Stimulated activated CD4-positive, alpha-beta T cell treated with anti-CD3 and anti-CD28 coated beads, TNF-alpha, amount 100 ng/mL, for 24 hours (primary cell): ENCODE measurements at regions not wholly inside any gene's neighbourhood (a gene's known extent, or its start where the extent isn't known, plus 50 kb on each side); places are given as distances from the start of the nearest gene placed in this dataset.

Source experiments
- DNase-seq, 3 experiments: peaks; one replicate each; pipeline ENCODE4 v3.0.0-alpha.2; 2020; ENCODE audit warnings: low read depth in 3 of 3

DNA sequence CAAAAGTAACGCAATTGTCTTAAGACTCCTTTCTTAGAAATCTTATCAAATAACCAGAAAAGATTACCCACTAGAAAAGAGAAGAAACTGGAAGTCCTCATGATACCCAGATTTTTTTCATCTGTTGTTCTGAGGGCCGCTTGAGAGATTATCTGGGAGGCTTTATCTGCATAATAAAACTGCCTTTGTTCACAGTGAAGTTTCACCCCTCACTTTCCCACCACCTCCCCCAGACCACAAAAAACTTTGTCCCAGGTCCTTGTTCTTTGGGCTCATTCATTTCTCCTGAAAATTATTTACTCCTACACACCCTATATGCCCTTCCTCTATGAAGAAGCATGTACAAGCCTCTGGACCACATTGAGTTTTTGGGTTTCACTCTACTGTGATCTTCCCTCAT lies 745.1 kb upstream of the COBL start:
- no peak for DNase-seq

DNA sequence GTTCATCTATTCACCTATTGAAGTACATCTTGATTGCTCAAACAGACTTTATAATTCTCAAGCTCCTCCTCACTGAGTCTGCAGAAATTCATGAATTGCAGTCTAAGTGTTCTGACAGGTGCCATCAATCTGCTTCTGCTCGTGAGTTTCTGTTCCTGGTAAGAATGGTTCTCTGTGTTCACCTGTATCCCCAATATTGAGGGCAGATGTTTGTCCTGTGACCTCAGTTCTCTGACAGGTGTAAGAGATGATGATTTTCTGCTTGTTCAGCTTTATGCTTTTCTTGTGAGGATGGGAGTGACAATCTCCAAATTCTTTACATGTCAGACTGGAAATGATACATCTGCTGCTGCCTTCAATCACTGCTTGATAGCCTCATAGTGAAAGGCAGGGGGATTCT lies 736.9 kb upstream of the COBL start:
- no peak for DNase-seq

DNA sequence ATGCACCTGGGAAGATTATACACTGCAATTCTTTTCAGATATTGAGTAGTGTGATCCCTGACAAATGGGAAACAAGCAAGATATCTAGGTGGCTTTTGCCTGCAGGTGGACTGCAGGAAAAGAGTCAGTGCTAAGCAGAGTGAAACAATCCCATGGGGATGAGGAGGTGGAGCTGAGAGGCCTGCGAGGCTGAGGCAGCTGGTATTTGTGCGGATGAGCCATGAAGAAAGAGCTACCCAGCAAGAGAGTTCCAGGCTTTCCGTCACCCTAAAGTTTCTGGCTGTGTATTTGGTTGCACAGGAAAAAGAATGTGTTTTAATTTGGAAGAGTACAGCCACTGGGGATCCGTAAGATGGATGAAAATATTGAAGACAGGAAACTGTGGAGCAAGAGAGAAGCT lies 714.1 kb upstream of the COBL start:
- no peak for DNase-seq

DNA sequence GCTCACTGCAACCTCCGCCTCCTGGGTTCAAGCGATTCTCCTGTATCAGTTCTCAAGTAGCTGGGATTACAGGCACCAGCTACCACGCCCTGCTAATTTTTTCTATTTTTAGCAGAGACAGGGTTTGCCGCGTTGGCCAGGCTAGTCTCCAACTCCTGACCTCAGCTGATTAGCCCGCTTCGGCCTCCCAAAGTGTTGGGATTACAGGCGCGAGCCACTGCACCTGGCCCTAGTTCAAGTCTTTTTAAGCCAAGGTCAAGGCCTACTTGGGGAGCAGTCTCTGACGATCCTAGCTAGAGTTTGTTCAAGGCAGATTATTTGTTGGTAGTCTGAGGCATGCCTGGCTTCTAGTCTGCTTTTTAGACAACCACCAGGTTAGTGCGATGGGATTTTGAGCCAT lies 709.5 kb upstream of the COBL start:
- no peak for DNase-seq

DNA sequence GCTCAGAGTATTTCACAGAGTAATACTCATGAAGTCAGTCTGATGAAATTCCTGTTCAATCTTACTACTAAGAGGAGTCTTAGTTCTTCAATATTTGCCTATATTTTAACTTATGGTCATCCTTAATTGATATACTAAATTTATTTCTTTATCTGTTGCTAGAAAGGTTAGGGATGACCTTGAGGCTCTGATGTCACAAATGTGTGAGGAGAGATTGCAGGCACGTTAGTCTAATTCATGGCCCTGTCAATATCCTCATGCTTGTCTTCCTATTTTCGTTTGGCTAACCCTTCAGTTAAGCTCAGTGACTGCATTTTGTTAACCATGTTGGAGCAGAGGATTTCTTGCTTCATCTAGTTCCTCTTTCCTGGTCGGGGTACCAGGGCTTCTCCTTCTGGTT lies 704.7 kb upstream of the COBL start:
- DNase-seq: no peak

DNA sequence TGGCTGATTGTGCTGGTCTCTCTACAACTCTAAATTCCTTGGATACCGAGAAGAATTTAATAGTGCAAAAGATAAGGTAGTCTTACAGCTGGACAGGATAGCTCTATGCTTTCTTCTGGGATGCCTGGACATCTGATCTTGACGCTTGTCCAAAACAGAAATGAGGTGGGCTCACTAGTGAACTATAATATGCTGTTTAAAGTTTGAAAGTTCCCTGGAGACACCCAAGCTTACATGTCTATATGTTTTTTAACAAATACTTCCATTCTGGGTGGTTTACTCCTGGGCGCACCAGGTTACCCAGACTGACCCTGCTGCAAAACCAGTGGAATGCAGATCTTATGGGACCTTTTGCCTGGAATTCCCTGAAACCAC lies 702.1 kb upstream of the COBL start:
- no peak for DNase-seq

DNA sequence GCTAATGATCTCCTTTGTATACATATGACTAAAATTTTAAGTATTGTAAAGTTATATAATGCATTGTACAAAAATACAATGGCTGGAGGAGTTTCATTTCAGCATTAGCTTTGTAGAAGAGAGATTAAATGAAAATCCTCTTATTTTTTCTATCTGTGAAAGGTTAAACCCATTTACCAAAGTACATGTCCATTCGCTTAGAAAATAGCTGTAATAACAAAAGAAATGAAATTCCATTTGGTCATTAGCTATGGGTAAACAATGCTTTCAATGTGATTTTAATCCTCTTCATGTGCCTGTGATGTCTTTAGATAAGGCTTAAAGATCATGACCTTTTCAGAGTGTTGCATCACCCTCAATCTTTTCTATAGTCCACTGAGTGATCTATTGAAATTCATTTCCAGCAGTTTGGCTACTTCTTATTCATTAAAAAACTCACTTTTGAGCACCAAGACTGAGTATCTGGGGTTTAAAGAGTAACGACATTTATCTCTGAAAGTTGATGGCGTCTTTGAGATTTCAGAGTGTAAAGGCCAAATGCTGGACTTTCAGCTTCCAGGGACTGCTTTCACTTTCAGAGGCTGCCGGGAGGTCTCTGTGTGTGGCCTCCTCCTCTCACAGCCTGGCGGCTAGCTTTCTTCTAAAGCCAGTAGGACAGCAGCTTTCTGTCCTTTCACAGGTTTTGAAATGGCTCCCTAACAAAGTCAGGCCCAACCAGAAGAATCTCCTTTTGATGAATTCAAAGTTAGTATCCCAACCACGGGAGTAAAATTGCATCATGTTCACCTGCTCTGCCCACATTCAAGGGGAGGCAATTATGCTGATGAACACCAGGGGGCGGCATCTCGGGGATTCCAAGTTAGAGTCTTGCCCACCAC lies 701.4 kb upstream of the COBL start:
- DNase-seq: no peak

DNA sequence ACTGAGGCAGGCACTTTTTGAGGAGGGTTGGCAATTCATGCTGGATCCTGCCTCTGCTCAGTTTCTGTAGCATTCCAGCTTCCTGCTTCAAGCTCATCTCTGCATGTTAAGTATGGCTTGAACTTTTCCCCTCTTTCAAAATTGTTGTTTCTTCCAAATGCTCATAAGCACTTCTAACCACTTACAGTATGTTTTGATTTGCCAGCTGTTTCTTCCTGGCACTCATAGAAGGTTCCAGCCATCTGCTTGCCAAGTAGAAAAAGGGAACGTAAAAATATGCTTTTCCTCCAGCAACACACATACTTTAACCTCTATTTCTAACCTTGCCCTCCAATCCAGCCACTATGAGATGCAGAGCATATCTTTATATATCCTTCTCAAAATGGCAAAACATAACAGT lies 692.6 kb upstream of the COBL start:
- no peak for DNase-seq

DNA sequence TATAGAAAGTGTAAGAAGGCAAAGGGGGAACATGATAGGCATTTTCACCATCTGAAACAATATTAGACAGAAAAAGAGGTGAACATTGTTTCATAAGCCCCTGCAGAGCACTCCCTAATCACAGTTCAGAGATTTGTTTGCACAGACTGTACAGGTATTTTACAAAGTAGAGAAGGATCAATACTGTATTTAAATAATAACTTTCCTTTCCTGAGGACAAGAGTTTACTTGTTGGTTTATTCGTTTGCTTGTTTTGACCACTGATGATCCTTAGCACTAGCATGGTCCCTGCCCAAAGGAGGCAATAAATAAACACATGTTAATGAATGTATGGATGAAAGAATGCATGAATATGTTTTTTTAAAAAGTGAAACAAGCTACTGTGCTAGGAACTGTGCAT lies 690.1 kb upstream of the COBL start:
- DNase-seq: no peak

DNA sequence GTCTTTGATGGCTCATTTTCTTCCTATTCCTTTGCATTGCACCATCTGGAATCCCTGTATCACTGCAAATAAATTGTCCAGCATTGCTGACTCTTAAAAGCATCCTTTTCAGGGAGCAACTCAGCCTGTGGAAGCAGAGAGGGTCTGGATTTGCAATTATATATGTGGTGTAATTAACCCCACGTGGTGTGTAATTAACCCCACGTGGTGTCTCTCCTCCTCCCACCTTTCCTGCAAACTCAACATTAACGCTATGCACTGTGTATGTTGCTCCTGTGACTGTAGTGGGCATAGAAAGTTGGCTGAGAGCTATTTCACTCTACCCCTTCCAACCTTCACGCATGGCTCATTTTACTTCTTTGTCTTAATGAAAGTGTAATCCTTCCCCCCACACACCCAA lies 689.0 kb upstream of the COBL start:
- no peak for DNase-seq

DNA sequence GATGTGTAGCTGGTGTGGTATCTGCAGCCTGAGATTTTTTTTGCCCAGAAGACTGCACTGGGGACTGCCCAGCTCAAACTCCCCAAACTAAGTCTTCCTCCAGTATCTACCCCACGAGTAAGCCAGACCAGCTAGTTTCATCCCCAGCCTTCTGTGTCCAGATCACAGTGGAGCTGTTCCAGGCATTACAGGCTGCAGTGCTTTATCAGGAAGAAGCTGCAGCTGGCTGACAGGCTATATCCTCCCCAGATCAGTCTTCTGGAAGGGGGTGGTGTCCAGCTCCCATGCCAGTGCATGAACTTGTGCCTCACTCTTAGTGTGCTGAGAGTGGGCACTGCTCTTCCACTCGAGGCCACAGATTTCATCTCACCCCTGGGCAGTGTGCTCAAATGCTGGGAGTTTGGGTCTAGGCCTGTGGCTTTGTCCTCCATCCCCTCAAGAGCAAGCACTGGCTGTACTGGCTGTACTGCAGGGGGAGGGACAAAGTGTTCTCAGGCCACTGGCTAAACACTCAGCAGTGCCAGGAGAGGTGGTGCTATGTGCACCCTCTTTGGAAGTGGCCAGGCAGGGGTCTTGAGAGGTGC lies 679.1 kb upstream of the COBL start:
- DNase-seq: no peak

DNA sequence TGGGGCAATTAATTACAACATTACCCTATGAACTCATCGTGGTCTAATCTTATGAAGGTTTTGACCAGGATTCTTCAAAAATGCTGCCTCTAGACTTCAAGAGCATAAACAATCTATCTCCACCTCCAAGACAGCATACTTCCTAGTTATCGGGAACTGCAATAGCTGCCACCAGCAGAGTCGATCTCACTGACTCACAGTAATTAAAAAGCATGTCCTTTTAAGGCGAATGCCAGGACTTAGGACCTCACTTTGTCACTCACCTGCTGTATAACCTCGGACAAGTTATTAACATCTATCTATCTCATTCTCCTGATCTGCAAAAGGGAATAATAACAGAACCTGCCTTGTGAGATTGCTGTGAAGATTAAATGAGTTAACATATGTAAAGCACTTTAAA lies 666.0 kb upstream of the COBL start:
- DNase-seq: no peak

DNA sequence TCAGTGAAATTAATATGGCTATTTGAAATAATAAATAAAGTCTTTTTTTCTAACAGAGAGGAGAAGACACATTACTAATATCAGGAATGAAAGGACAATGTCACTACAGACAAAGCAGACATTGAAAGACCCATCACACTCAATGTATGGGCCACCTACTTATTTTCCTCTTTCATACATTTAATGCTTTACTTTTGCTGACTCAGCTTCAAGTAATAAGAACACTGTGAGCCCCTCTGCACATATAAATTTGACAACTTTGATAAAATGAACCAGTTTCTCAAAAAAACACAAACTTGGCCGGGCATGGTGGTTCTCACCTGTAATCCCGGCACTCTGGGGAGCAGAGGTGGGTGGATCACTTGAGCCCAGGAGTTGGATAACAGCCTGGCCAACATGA lies 664.2 kb upstream of the COBL start:
- DNase-seq: no peak

DNA sequence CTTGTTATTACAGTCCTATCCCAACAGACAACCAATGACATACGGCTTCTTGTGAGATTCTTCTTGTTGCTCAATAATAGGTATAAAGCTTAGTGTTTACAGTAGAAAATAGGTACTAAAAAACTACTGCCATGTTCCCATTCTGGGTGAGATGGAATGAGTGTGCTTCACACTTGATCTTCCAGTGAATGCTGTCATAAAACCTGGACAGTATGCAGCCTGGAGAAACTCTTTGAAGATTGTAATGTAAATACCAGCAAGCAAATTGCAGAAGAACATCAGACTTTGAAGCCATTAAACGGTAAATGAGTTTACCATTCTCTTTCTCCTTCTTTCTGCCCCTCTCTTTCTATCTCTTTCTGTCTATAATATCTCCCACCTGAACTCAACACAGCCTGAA lies 663.7 kb upstream of the COBL start:
- no peak for DNase-seq

DNA sequence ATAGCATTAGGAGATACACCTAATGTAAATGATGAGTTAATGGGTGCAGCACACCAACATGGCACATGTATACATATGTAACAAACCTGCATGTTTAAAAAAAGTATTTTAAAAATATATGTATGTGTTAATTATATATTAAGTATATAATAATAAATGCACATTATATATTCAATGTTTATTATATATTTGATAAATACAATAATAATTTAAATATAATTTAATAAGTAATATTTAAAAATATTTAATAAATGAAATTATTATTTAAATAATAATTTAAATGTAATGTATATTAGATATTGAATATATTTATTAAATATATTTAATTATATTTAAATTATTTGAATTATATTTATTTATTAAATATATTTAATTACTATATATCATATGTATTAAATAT lies 661.3 kb upstream of the COBL start:
- DNase-seq: no peak

DNA sequence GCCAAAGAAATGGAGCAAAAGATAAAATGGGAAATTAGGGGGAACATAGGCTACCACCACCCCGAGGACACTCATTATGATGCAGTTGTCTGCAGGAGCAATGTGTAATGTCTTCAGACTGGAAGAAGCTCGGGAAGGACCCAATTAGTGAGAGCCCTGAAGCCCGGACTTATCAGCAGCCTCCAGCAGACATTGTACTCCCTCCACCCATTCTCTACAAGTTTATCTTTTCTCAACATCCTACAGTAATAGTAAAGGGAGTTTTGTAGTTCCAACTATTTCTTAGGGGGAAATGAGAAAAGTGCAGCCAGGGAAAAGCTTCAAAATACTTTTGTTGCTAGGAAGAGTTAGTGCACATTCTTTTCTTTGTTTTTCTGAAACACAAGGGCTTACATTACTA lies 657.3 kb upstream of the COBL start:
- no peak for DNase-seq

DNA sequence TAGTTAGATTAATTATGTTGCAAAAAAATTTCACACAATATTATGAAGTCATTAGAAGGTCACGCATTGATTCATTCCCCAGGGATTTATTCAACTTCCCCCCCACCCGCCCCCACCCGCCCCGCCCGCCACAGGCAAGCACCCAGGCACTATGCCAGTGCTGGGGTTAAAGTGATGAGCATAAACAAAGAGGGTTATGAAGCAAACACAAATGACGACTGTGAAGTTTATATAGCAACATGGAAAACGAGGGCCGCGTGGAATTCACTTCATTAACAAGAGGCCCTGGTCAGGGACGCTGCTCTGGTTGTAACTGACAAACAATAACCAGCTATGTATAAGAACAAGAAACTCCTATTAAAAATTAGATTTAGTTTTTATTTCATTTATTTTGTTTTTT lies 656.5 kb upstream of the COBL start:
- no peak for DNase-seq

DNA sequence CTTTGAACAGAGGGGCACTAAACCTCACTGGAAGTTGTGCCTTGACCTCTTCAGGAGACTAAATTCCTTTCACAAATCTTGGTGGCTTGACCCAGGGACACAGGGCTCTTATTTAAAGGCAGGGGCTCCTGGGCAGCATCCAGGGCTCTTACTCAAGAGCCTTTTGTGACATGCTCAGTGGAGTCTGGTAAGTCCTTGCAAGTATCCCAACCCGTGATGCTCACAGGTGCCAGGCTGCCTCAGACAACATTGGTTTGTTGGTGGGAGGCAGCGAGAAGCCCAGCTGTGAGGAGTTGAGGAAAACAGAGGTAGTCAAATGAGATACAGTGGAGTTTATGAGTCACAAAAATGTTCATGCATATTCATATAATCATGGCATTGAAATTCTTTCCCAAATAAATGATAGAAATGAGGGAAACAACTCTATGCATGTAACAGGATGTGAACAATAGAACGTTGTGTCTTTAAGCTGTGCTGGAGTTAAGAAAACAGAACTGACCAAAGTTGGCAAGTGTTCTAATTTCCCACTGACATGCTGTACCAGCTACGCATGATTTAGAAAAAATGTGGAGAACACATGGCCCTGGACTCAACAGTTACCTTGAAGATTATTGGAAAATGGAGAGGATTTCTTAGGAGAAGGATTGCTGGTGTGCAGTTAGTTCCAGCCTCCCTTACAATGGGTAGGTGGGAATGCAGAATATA lies 654.5 kb upstream of the COBL start:
- no peak for DNase-seq

DNA sequence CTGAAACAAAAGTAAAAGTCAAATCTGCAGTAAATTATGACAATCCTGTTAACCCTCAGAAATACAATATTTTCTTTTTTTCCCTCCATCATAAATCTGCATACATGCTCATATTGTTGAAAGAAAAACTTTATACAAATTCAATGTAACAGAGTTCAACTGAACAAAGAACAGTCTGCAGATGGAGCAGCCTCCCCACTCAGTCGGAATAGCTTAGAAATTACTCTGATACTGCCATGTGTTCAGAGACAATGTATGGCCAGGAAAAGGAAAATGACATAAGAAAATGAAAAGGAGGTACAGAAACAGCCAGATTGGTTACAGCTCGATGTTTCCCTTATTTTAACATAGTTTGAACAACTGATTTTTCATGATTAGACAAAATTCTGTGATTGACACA lies 651.9 kb upstream of the COBL start:
- no peak for DNase-seq

DNA sequence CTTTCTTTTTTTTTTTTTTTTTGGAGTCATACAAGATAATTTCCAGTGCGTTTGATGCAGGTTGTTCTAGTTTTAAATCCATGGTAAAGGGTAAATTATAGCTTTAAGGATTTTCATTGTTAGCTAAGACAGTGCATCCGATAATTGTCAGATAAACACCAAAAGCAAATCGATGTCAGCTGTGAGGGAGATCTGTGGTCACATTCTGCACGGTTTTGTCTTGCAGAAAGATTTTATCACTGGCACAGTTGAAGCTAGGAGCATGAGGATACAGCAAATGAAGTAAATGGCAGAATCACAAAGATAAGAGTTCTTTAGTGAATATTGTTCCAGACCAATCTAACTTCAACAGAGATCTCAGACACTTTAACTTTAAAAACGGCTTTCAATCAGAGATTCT lies 648.8 kb upstream of the COBL start:
- no peak for DNase-seq

DNA sequence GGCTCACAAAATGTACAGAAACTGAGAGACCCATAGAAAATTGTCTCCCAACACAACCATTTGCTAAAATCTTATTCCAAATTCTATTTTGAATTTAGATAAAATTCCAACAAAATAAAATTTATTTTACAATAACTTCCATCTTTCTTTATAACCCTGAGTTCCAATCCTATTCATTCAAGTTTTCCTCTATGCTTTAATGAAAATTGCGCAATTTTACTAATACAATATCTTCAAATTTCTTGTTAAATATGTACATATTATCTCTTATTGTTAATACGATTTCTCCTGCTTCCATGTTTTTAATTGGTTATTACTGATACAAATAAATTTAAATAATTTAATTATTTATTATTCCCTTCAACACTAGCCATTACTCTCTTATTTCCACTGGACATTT lies 645.2 kb upstream of the COBL start:
- no peak for DNase-seq

DNA sequence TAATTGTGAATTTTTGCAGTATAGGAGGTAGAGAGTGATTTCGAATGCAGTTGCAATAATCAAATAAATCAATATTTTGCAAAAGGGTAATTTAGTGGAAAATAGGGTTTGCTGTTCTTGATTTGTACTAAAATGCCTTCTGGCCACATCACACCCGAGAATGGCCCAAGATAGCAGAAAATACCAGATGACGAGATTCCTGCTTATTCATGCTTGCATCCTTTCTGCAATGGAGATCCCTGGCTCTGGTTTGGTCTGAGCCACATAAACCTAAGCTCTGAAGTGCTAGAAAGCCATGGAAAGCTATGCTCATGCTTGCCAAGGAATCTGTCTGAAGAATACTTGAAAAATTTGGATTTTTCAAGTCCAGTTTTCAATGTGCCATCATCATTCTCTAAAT lies 634.2 kb upstream of the COBL start:
- DNase-seq: no peak
